Heart left ventricle (tissue), 16 donors: ENCODE measurements at regions not wholly inside any gene's neighbourhood (a gene's known extent, or its start where the extent isn't known, plus 50 kb on each side); places are given as distances from the start of the nearest gene placed in this dataset.

Experiments used
- ATAC-seq, 4 donors: fragments of 200-7000 bp; cut with Tn5 transposase; one replicate each; pipeline ENCODE4 v1.9.1; 2020 to 2022; ENCODE audit warnings: moderate library complexity in 4 of 4, mild to moderate bottlenecking in 3 of 4, moderate number of reproducible peaks in 1 of 4
- DNase-seq, 5 donors: peaks; one replicate each; pipeline ENCODE4 v3.0.0-alpha.2; 2020
- H3K27ac ChIP-seq, 12 donors: fragments of 200-600 bp; sonication (generic) in 4 of 12; one replicate each; pipeline versions ENCODE4 v1.5.0 to v1.8.0; 2016 to 2022; ENCODE audit warnings: mild to moderate bottlenecking in 2 of 12
- H3K27me3 ChIP-seq, 9 donors: fragments of 200-600 bp; sonication (generic) in 2 of 9; one replicate each; pipeline versions ENCODE4 v1.5.1 to v1.8.0; 2016 to 2022; ENCODE audit warnings: mild to moderate bottlenecking in 3 of 9
- H3K36me3 ChIP-seq, 9 donors: fragments of 200-600 bp; sonication (generic) in 2 of 9; one replicate each; pipeline versions ENCODE4 v1.5.0 to v1.8.0; 2018 to 2022; ENCODE audit warnings: mild to moderate bottlenecking in 2 of 9
- H3K4me1 ChIP-seq, 12 donors: fragments of 200-600 bp; sonication (generic) in 4 of 12; one replicate each; pipeline versions ENCODE4 v1.5.0 to v1.8.0; 2016 to 2022; ENCODE audit warnings: mild to moderate bottlenecking in 3 of 12
- H3K4me3 ChIP-seq, 12 donors: fragments of 200-600 bp; sonication (generic) in 4 of 12; one replicate each; pipeline versions ENCODE4 v1.5.0 to v1.8.0; 2017 to 2022; ENCODE audit warnings: mild to moderate bottlenecking in 9 of 12, moderate library complexity in 4 of 12
- H3K9me3 ChIP-seq, 12 donors: fragments of 200-600 bp; sonication (generic) in 4 of 12; one replicate each; pipeline versions ENCODE4 v1.5.0 to v1.8.0; 2016 to 2022; ENCODE audit warnings: mild to moderate bottlenecking in 1 of 12
- CTCF ChIP-seq, 12 donors: fragments of 200-600 bp; sonication (generic) in 4 of 12; IDR thresholded peaks; one replicate each; pipeline versions ENCODE4 v1.5.0 to v1.8.0; 2018 to 2022; ENCODE audit warnings: antibody characterized with exemption in 12 of 12, mild to moderate bottlenecking in 5 of 12
- POLR2A ChIP-seq, 2 donors: fragments of 450-650 bp; IDR thresholded peaks; one replicate each; pipeline ENCODE4 v1.6.1; 2017; ENCODE audit warnings: antibody characterized with exemption in 2 of 2, mild to moderate bottlenecking in 2 of 2, moderate library complexity in 2 of 2
- WGBS, 4 donors: extraction: QIAGEN DNeasy Blood & Tissue Kit in 2 of 4; methylation state at CpG; one replicate each; pipeline versions ENCODE4 v1.1.5 to v1.1.7; 2013 to 2018; 5-methylcytosine and 5-hydroxymethylcytosine counted together
- intact Hi-C, 10 donors: fragments of 100-400 bp; cut with DNase I; formaldehyde crosslinking; loops; one replicate each; pipeline versions ENCODE4 v1.11.1 to v1.14.2; 2022
- donor health status: ischemic (EF 13 %, LVEDD 7.1; RV severe dilation, severe dysfunction).
- donor health status: healthy with polysubstance abuse.
- donor health status: DM: no; HTN: yes; CAD: no.
- donor health status: DM: no; HTN: no; CAD: no.
- donor health status: ischemic (EF 25% LVEDD 6.9; RV normal size, moderate dysfunction).
- donor health status: ischemic (EF 25% LVEDD 5.7; RV mildly dilated, moderate dysfunction).
- donor health status: healthy.
- donor health status: DM: yes; HTN: yes; CAD: no.
- donor health status: ischemic (EF 35%, LVEDD 5.7; RV mildly dilated, moderate dysfunction).
- donor health status: nonischemic (EF 11% LVEDD 7.7; RV severe dilation, severe dysfunction).
- donor health status: DM: yes; HTN: yes; CAD: no.
- donor health status: PGD.
- donor health status: ischemic (EF 29% LVEDD 5.4; RV normal size, mild dysfunction).
- donor health status: nonischemic (EF 23%, LVEDD 6.1; RV moderate dilation, normal function).

GRCh38 chrX:40953369-40953768 lies 131.9 kb upstream of the USP9X start:
- TF ChIP-seq CTCF (IDR thresholded peaks at IDR 0.05) (no peak), POLR2A (IDR thresholded peaks at IDR 0.05) (no peak)
- no peak for DNase-seq
- no peaks in the 10 kb centered on the region for H3K36me3 ChIP-seq
- 83 to 94% (median 87%) methylated on average over 2 of the region's 2 CpGs for WGBS, 4 donors
- intact Hi-C loops: no loop called here
- H3K4me3 ChIP-seq: no peak overlapping the region
- peaks cover 0 to 10% (median 0%) of the 10 kb centered on the region in 9 donors for H3K27me3 ChIP-seq
- no peak overlapping the region for H3K27ac ChIP-seq
- ATAC-seq: no peak
- peaks cover 0 to 14% (median 0%) of the 10 kb centered on the region in 12 donors for H3K4me1 ChIP-seq
- peaks cover 0 to 3% (median 0%) of the 10 kb centered on the region in 12 donors for H3K9me3 ChIP-seq

- Histone ChIP-seq H3K27ac (no peak overlapping the region), H3K36me3 (no peaks in the 10 kb centered on the region), H3K27me3 (peaks cover 0 to 3% (median 0%) of the 10 kb centered on the region in 9 donors), H3K9me3 (peaks cover 0 to 9% (median 0%) of the 10 kb centered on the region in 12 donors), H3K4me3 (no peak overlapping the region), H3K4me1 (peaks cover 0 to 5% (median 0%) of the 10 kb centered on the region in 12 donors)
- DNase-seq (no peak), ATAC-seq (no peak)
- TF ChIP-seq POLR2A (IDR thresholded peaks at IDR 0.05) (no peak), CTCF (IDR thresholded peaks at IDR 0.05) (no peak)
- WGBS, 4 donors: 85 to 97% (median 90%) methylated on average over 4 of the region's 4 CpGs
- intact Hi-C loops: no loop called here
Observed at GRCh38 chrX:40960041-40960440, 125.2 kb upstream of the USP9X start.

- WGBS, 4 donors: 84 to 95% (median 89%) methylated on average over 12 of the region's 12 CpGs
- Histone ChIP-seq H3K9me3 (peaks cover 0 to 9% (median 0%) of the 10 kb centered on the region in 12 donors), H3K4me1 (peaks cover 0 to 5% (median 0%) of the 10 kb centered on the region in 12 donors), H3K27ac (no peak overlapping the region), H3K27me3 (peaks cover 0 to 3% (median 0%) of the 10 kb centered on the region in 9 donors), H3K4me3 (no peak overlapping the region), H3K36me3 (no peaks in the 10 kb centered on the region)
- no peak for DNase-seq
- intact Hi-C loops: no loop called here
- ATAC-seq: no peak
- TF ChIP-seq POLR2A (IDR thresholded peaks at IDR 0.05): no peak
- no peak for TF ChIP-seq CTCF (IDR thresholded peaks at IDR 0.05)
Observed at GRCh38 chrX:40962793-40963407, 122.3 kb upstream of the USP9X start.

- DNase-seq (no peak), ATAC-seq (no peak)
- H3K4me3 ChIP-seq: no peak overlapping the region
- peaks cover 0 to 3% (median 0%) of the 10 kb centered on the region in 9 donors for H3K27me3 ChIP-seq
- peaks cover 0 to 5% (median 0%) of the 10 kb centered on the region in 12 donors for H3K4me1 ChIP-seq
- TF ChIP-seq POLR2A (IDR thresholded peaks at IDR 0.05) (no peak), CTCF (IDR thresholded peaks at IDR 0.05) (no peak)
- intact Hi-C loops: no loop called here
- peaks cover 0 to 9% (median 0%) of the 10 kb centered on the region in 12 donors for H3K9me3 ChIP-seq
- H3K36me3 ChIP-seq: no peaks in the 10 kb centered on the region
- peak overlapping the region in 1 of 12 donors; percentile 16 for H3K27ac ChIP-seq
- 63 to 97% (median 82%) methylated on average over 1 of the region's 1 CpG for WGBS, 4 donors
Observed at GRCh38 chrX:40964008-40964407, 121.2 kb upstream of the USP9X start.
